ENCODE measurements at regions not wholly inside any gene's neighbourhood (a gene's known extent, or its start where the extent isn't known, plus 50 kb on each side); places are given as distances from the start of the nearest gene placed in this dataset.
"Not testable (repeated sequence)": the region's sequence is repeated elsewhere in the genome, so short reads cannot be mapped to it uniquely, and the experiment has no call there.

GRCh38 chrX:120729506-120730255, 99.8 kb upstream of the C1GALT1C1 start:
- not testable (repeated sequence) for TF ChIP-seq POLR2A, CTCF (IDR thresholded peaks at IDR 0.05)
